HG03159 (cell line): ENCODE measurements at regions not wholly inside any gene's neighbourhood (a gene's known extent, or its start where the extent isn't known, plus 50 kb on each side); places are given as distances from the start of the nearest gene placed in this dataset.
"Not testable (repeated sequence)": the region's sequence is repeated elsewhere in the genome, so short reads cannot be mapped to it uniquely, and the experiment has no call there.

Experiments used
- ATAC-seq: cut with Tn5 transposase; IDR thresholded peaks from one replicate; pipeline ENCODE4 v1.9.1; 2021; ENCODE audit warnings: mild to moderate bottlenecking, moderate library complexity; ENCODE audit not compliant: unreplicated experiment

- no peak for ATAC-seq
These were observed 189.0 kb downstream of the GALNT1 start for GRCh38 chr18:35770376-35771014.

DNA sequence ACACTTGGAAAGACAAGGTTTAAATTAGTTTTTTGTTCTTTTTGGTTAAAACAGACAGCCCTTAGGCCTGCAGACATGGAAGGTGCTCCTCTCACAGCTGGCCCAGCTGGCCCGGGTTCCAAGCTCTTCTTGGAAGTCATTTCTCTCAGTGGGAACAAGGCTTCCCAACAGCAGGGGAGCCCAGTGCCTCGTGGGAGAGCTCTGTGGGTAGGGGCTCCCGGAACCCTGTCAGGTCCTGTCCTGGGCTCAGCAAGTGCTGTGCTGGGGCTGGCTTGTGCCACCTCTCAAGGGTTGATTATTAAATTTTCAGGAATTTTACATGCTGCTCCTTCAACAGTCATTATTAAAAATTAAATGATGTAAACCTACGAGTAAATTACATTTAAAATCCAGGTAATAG is 189.6 kb downstream of the GALNT1 start:
- no peak for ATAC-seq

DNA sequence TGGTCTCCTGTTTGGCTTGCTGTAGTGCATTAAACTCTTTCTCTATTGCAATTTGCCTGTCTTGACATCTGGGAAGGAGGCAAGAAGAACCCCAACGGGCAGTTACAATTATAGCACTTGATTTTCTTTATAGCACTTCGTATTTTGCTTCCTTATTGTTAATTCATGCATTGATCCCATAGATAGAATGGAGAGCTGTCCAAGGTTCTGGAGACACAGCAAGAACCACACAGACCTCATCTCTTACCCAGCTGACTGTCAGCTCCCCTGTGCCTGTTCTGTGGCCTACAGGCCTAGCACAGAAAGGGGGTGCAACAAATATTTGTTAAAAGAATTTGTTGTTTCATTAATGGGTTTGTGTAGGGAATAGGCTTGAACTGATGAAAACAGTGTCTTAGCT is 194.3 kb downstream of the GALNT1 start:
- no peak for ATAC-seq

DNA sequence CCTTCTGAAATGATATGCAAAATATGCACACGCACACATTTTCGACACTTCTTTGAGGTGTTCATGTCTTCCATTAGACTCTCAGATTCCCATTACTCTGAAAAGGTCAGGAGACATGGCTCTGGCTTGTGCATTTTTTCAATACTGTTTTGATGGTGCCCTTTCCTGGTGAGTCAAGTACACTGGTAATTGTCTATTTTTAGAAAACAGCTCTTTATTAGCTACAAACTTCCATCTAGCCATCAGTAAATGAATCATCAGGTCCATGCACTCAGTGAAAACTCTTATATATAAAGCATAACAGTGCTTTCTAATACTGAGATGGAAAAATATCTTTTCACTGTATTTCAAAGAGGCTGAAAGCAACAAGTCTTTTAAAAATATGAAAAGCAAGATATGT is 194.9 kb downstream of the GALNT1 start:
- no peak for ATAC-seq

- ATAC-seq: no peak
These were observed 195.4 kb upstream of the RMP24 start for GRCh38 chr18:35777039-35777438.

DNA sequence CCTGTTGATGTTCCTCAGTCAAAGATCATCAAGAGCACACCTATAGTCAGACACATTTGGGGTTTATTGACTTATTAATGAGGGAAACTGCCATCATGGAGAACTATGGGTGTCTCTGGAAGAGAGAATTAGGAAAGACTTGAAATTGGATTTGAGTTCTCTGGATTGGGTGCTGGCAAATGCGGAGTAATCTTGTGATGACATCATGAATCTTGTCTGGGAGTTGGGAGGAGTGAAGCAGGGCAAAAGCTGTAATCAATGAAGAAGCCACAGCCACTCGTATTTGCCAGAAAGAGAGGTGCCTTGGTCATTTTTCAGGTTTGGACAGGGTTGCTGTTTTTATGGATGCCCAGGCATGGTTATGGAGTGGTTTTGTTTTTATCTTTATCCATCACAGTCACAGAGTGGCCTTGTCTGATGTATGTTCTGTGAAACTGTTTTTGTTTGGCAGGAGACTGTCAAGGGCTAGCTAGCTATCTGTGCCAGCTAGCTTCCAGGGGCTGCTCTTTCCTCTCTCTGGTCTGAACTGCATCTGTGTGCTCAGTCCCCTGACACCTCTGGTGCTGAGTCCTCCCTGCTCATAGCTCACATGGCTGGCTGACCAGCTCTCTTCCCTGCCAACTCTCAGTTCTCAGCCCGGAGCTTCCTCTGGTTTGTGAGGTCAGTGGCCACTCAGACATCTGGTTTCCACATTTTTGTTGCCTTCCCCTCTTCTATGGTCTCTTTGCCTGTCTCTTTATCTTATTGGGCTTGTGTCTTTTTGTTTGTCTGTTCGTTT is 193.4 kb upstream of the RMP24 start:
- ATAC-seq: no peak

DNA sequence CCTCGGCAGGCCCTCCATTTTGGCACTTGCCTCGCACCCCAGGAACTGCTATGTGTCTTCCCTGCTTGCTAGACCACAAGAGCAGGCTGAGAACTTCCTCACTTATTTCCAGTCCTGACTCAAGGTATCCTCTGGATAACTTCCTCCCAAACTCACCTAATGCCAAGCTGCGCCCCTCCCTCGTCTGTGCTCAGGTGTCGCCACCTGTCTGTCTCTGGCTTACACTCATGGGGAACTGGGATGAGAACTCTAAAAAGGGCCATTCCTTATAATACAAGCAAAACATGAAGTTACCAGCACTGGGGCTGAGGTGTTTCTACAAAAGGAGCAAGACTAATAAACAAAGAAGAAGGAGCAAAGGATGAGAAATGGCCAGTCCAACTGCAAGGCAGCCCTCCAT is 191.5 kb upstream of the RMP24 start:
- ATAC-seq: no peak

- no peak for ATAC-seq
These were observed 189.6 kb upstream of the RMP24 start for GRCh38 chr18:35782926-35783325.

- ATAC-seq: no peak
These were observed 186.0 kb upstream of the RMP24 start for GRCh38 chr18:35786365-35787042.

DNA sequence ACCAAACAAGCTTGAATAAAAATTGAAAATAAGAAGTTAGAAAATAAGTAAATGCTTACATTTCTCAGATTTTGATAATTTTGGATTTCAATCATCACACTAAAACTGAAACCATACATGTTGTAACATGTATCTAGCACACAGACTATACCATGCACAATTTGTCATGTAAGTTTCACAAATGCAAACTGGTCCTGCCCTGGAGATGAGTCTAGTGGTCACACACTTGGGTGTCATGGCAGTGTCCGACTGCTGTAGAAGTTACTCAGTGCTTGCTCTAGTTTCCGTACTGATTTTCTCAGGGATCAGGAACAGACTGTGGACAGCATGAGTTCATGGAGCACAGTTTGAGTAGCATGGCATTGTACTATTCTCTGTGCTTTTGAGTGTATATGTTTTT is 182.9 kb upstream of the RMP24 start:
- ATAC-seq: no peak

GRCh38 chr18:35797948-35798347 is 174.5 kb upstream of the RMP24 start:
- ATAC-seq: no peak

GRCh38 chr18:35803551-35803950 is 168.9 kb upstream of the RMP24 start:
- no peak for ATAC-seq

GRCh38 chr18:35804377-35804776 is 168.1 kb upstream of the RMP24 start:
- no peak for ATAC-seq

DNA sequence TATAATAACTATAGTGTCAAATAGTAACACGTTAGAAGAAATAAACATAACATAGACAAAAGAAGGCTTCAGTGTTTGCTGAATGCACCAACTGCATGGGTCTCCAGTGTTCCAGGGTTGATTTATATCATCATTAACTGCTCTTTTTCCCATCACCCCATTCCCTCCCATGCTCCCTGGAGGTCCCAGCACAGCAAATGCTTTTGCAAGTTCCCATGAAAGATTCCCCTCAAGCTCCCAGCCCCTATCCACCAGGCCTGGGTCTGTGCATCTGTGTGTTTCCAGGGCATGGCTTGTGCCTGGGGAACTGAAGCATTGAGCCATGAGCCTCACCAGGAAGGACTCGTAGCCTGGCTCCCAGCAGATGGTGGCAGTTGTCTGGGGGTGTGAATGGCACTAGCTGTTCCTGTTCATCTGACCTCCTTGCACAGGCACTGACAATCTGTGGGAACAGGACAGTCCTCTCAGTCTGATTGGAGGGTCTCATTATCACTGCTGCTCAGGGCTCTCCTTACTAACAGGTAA is 164.6 kb upstream of the RMP24 start:
- ATAC-seq: no peak

- ATAC-seq: no peak
These were observed 163.7 kb upstream of the RMP24 start for GRCh38 chr18:35808796-35809195.

- no peak for ATAC-seq
These were observed 162.0 kb upstream of the RMP24 start for GRCh38 chr18:35810520-35810919.

DNA sequence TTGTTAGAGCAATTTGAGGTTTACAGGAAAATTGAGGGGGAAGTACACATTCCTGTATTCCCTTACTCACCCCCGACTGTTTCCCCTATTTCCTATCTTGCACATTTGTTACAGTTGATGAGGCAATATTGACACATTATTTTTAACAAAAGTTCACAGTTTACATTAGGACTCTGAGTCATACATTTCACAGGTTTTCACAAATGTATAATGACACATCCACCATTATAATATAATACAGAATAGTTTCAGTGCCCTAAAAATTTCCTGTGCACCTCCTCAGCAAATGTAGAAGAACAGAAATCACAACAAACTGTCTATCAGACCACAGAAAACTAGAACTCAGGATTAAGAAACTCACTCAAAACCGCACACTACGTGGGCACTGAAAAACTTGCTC is 160.6 kb upstream of the RMP24 start:
- no peak for ATAC-seq

GRCh38 chr18:35815011-35815410 is 157.5 kb upstream of the RMP24 start:
- ATAC-seq: not testable (repeated sequence)

DNA sequence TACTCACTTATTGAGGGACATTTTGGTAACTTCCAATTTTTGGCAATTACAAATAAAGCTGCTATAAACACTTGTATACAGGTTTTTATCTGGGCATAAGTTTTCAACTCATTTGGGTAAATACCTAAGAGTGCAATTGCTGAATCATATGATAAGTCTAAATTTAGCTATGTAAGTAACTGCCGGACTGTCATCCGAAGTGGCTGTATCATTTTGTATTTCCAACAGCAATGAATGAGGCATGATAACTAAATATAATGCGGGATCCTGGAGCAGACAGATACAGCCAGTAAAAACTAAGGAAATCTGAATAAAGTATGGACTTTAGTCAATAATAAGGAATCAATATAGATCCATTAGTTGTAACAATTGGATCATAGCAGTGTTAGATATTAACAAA is 156.5 kb upstream of the RMP24 start:
- no peak for ATAC-seq

DNA sequence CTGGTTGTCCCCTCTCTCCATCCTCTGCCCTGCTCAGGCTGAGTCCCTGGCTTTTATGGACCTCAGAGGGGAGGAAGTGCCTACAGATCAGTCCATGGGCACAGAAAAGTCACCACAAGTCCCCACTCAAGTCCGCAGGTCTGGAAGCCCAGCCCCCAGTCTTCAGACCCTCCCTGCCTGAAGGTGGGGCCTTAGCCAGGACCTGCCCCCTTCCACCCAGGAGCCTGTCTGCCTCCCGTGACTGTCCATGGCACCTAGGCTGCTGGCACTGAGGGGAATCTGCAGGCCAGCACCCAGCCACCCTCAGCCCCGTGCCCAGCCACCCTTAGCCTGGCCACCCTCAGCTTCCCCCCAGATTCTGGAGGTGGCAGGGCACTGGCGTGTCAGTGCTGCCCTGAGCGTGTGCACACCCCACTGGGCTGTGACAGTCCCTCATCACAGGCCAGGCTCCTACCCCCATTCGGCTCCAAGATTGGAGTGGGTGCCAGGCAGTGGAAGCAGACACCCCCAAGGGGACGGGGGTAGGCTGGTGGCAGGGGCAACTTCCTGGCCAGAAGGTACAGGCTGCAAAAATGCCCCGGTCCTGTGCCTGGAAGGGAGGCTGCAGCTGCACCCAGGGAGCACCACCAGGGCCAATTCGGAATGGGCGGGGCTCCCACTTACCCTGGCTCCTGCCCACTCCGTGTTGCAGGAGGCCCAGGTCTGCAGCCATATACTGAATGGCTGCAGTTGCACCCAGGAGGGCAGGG is 154.7 kb upstream of the RMP24 start:
- no peak for ATAC-seq

DNA sequence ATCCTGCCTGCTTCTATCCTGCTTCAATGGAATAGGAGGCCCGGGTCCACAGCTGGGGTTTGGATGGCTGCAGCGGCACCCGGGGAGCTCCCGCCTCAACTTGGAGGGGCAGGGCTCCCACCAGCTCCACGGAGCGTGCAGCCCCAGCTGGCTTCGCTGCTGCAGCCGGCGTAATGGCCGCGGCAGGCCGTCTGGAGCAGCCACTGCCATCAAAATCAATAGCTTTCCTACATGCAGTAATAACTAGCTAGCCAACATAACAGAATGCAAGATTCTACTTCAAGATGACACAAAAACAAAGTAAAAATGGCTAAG is 154.2 kb upstream of the RMP24 start:
- ATAC-seq: no peak
